NCI-H345 treated with DMSO at 0.1 percent for 48 hours (cell line): ENCODE measurements at regions not wholly inside any gene's neighbourhood (a gene's known extent, or its start where the extent isn't known, plus 50 kb on each side); places are given as distances from the start of the nearest gene placed in this dataset.

Experiments used
- DNase-seq: peaks from one replicate; lab custom pipeline; 2025; ENCODE audit not compliant: unreplicated experiment; lab: John Stamatoyannopoulos, UW

GRCh38 chrX:40153345-40154249 lies 55.8 kb upstream of the BCOR start:
- DNase-seq: peak; percentile 45

- no peak for DNase-seq
These were observed 55.1 kb upstream of the BCOR start for GRCh38 chrX:40152741-40153344.

- DNase-seq: peak; percentile 34
These were observed 54.5 kb upstream of the BCOR start for GRCh38 chrX:40152173-40152711.

GRCh38 chrX:40151211-40152172 lies 53.7 kb upstream of the BCOR start:
- DNase-seq: no peak

- DNase-seq: no peak
These were observed 52.7 kb upstream of the BCOR start for GRCh38 chrX:40150503-40150902.

GRCh38 chrX:40149286-40150175 lies 51.8 kb upstream of the BCOR start:
- no peak for DNase-seq

GRCh38 chrX:40148385-40149285 lies 50.9 kb upstream of the BCOR start:
- DNase-seq: no peak

- no peak for DNase-seq
These were observed 50.2 kb upstream of the BCOR start for GRCh38 chrX:40147971-40148370.
